SK-N-SH (cell line): ENCODE measurements at regions not wholly inside any gene's neighbourhood (a gene's known extent, or its start where the extent isn't known, plus 50 kb on each side); places are given as distances from the start of the nearest gene placed in this dataset.

ENCODE experiments used
- CTCF ChIA-PET: fragments of 300-600, 350-600 bp; formaldehyde crosslinking; extraction: SDS; loops from one replicate; lab custom pipeline; 2021; lab: Yijun Ruan, JAX
- POLR2A ChIA-PET: fragments of 350-600 bp; sonication (Branson Sonifier 250); formaldehyde crosslinking; extraction: SDS; loops from one replicate; lab custom pipeline; 2020; ENCODE audit warnings: antibody characterized with exemption, inconsistent platforms; lab: Yijun Ruan, JAX
- DNase-seq: peaks from one replicate; pipeline ENCODE4 v3.0.0; 2012
- H2AFZ ChIP-seq: fragments of 200-600 bp; sonication (generic); 2 replicates; pipeline ENCODE4 v1.8.1; 2016; ENCODE audit warnings: antibody characterized with exemption, mild to moderate bottlenecking, low read depth
- H3F3A ChIP-seq: fragments of 200-600 bp; sonication (generic); replicated peaks from 2 replicates; pipeline ENCODE3; 2016; ENCODE audit warnings: antibody characterized with exemption, mild to moderate bottlenecking; ENCODE audit not compliant: insufficient read depth
- H3K27ac ChIP-seq, 2 experiments: fragments of 200-500 bp in 1 of 2; fragments of 200-600 bp in 1 of 2; sonication (Bioruptor generic) in 1 of 2; sonication (generic), shearing (Covaris generic) in 1 of 2; 2 replicates each; pipeline versions ENCODE4 v1.5.1 to v1.6.1; 2014 to 2016; ENCODE audit warnings: low read depth in 2 of 2, inconsistent platforms in 1 of 2, low read length in 1 of 2, mild to moderate bottlenecking in 1 of 2, mixed read lengths in 1 of 2
- H3K27me3 ChIP-seq: fragments of 200-600 bp; sonication (generic), shearing (Covaris generic); 2 replicates; pipeline ENCODE4 v1.6.1; 2016; ENCODE audit warnings: mixed run types; ENCODE audit not compliant: insufficient read depth
- H3K36me3 ChIP-seq, 2 experiments: fragments of 200-500 bp in 1 of 2; fragments of 200-600 bp in 1 of 2; sonication (Bioruptor generic) in 1 of 2; sonication (generic) in 1 of 2; replicated peaks in 1 of 2; 2 replicates each; pipeline versions ENCODE3 to v1.5.1; 2014 to 2016; ENCODE audit warnings: low read length in 1 of 2, mild to moderate bottlenecking in 1 of 2; ENCODE audit not compliant: insufficient read depth in 2 of 2, control insufficient read depth in 1 of 2
- H3K4me1 ChIP-seq, 2 experiments: fragments of 200-500 bp in 1 of 2; fragments of 200-600 bp in 1 of 2; sonication (Bioruptor generic) in 1 of 2; sonication (generic), shearing (Covaris generic) in 1 of 2; 2 replicates each; pipeline versions ENCODE4 v1.5.1 to v1.6.1; 2014 to 2016; ENCODE audit warnings: low read depth in 1 of 2, low read length in 1 of 2, mixed run types in 1 of 2; ENCODE audit not compliant: insufficient read depth in 2 of 2, control insufficient read depth in 1 of 2
- H3K4me2 ChIP-seq: fragments of 200-600 bp; sonication (generic), shearing (Covaris generic); 2 replicates; pipeline ENCODE4 v1.6.1; 2017; ENCODE audit warnings: mixed run types
- H3K4me3 ChIP-seq, 2 experiments: fragments of 200-500 bp in 1 of 2; fragments of 200-600 bp in 1 of 2; sonication (Bioruptor generic) in 1 of 2; sonication (generic), shearing (Covaris generic) in 1 of 2; 2 replicates each; pipeline versions ENCODE4 v1.5.1 to v1.8.1; 2014 to 2016; ENCODE audit warnings: low read depth in 2 of 2, inconsistent platforms in 1 of 2, low read length in 1 of 2, mild to moderate bottlenecking in 1 of 2, mixed read lengths in 1 of 2, moderate library complexity in 1 of 2
- H3K79me2 ChIP-seq: fragments of 200-600 bp; sonication (generic); 2 replicates; pipeline ENCODE4 v1.8.1; 2017; ENCODE audit warnings: mild to moderate bottlenecking; ENCODE audit not compliant: insufficient read depth
- H3K9ac ChIP-seq: fragments of 200-600 bp; sonication (generic); 2 replicates; pipeline ENCODE4 v1.6.1; 2017; ENCODE audit warnings: mixed run types
- H3K9me2 ChIP-seq: fragments of 200-600 bp; sonication (generic); 2 replicates; pipeline ENCODE4 v1.6.1; 2017; ENCODE audit warnings: mixed run types
- H3K9me3 ChIP-seq: fragments of 200-600 bp; sonication (generic); 2 replicates; pipeline ENCODE4 v1.6.1; 2017; ENCODE audit warnings: mixed run types, mild to moderate bottlenecking, moderate library complexity
- H4K20me1 ChIP-seq: fragments of 200-600 bp; sonication (generic); 2 replicates; pipeline ENCODE4 v1.6.1; 2017; ENCODE audit warnings: mild to moderate bottlenecking, mixed run types; ENCODE audit not compliant: insufficient read depth
- CHD2 ChIP-seq: fragments of 150-350 bp; IDR thresholded peaks from 2 replicates; pipeline ENCODE4 v1.6.1; 2018; ENCODE audit warnings: low read length; ENCODE audit not compliant: partially characterized antibody
- EP300 ChIP-seq, 2 experiments: IDR thresholded peaks; 2 replicates each; pipeline versions ENCODE4 v1.4.0 to v1.6.1; 2012; ENCODE audit warnings: borderline replicate concordance in 1 of 2, low read depth in 1 of 2, low read length in 1 of 2
- FOSL2 ChIP-seq: IDR thresholded peaks from 2 replicates; pipeline ENCODE4 v1.4.0; 2012; ENCODE audit warnings: low read depth, mild to moderate bottlenecking, moderate library complexity, borderline replicate concordance
- FOXJ3 ChIP-seq: sonication (generic); formaldehyde crosslinking; IDR thresholded peaks from 2 replicates; pipeline ENCODE4 v1.5.1; 2020; ENCODE audit warnings: mild to moderate bottlenecking, missing genetic modification reagents
- GABPA ChIP-seq: IDR thresholded peaks from 2 replicates; pipeline ENCODE4 v1.4.0; 2012; ENCODE audit warnings: low read depth, mild to moderate bottlenecking
- PBX3 ChIP-seq: IDR thresholded peaks from 2 replicates; pipeline ENCODE4; 2012
- REST ChIP-seq: IDR thresholded peaks from 2 replicates; pipeline ENCODE4 v1.6.1; 2012; ENCODE audit warnings: mild to moderate bottlenecking, low read depth, low read length, moderate library complexity
- SIN3A ChIP-seq: IDR thresholded peaks from 2 replicates; pipeline ENCODE4 v1.6.1; 2012; ENCODE audit warnings: low read depth, mild to moderate bottlenecking, low read length, moderate library complexity, borderline replicate concordance
- USF1 ChIP-seq: IDR thresholded peaks from 2 replicates; pipeline ENCODE4 v1.4.0; 2012; ENCODE audit warnings: low read depth, borderline replicate concordance
- USF2 ChIP-seq: fragments of 150-350 bp; IDR thresholded peaks from 2 replicates; pipeline ENCODE4 v1.6.1; 2017; ENCODE audit warnings: antibody characterized with exemption, low read length, low read depth, borderline replicate concordance
- YY1 ChIP-seq: IDR thresholded peaks from 2 replicates; pipeline ENCODE4 v1.4.0; 2012; ENCODE audit warnings: low read depth, mild to moderate bottlenecking
- WGBS: methylation state at CpG from one replicate; pipeline ENCODE4 v1.1.6; 2017; ENCODE audit warnings: low lambda C conversion rate; 5-methylcytosine and 5-hydroxymethylcytosine counted together

GRCh38 chr13:53165261-53165660 is 136.6 kb downstream of the OLFM4 start:
- H2AFZ ChIP-seq: no peak overlapping the region
- H3K4me3 ChIP-seq: no peak overlapping the region
- POLR2A ChIA-PET: no interaction called here
- H3K4me2 ChIP-seq: no peak overlapping the region
- no peak overlapping the region for H3K27ac ChIP-seq
- H3K9me2 ChIP-seq: no peaks in the 10 kb centered on the region
- WGBS: 27% methylated on average over 4 of the region's 4 CpGs
- H3K27me3 ChIP-seq: no peaks in the 10 kb centered on the region
- no peak overlapping the region for H3K9ac ChIP-seq
- CTCF ChIA-PET: interaction anchor here (1.5 to 1.6 kb wide), 2 partner anchors 13 to 356 kb away, joined by 4 to 9 read pairs; no protein-coding TSS in a partner anchor
- no peak for DNase-seq
- no peaks in the 10 kb centered on the region for H3K79me2 ChIP-seq
- no peaks in the 10 kb centered on the region; a peak in 1 of 4 replicates for H3K4me1 ChIP-seq
- H4K20me1 ChIP-seq: no peaks in the 10 kb centered on the region
- TF ChIP-seq YY1 (no peak), USF2 (no peak), CHD2 (no peak), SIN3A (no peak), USF1 (no peak), GABPA (no peak), PBX3 (no peak), FOXJ3 (CRISPR knock-in tag) (no peak), REST (no peak), FOSL2 (no peak)
- no peaks in the 10 kb centered on the region for H3K9me3 ChIP-seq
- H3F3A ChIP-seq: no peaks in the 10 kb centered on the region
- no peaks in the 10 kb centered on the region for H3K36me3 ChIP-seq

GRCh38 chr13:53167561-53167960 is 138.9 kb downstream of the OLFM4 start:
- Histone ChIP-seq H4K20me1 (no peaks in the 10 kb centered on the region), H3K9ac (no peak overlapping the region), H3K4me3 (no peak overlapping the region), H3F3A (no peaks in the 10 kb centered on the region), H3K9me2 (no peaks in the 10 kb centered on the region), H3K27me3 (no peaks in the 10 kb centered on the region), H3K36me3 (no peaks in the 10 kb centered on the region), H3K79me2 (no peaks in the 10 kb centered on the region), H3K9me3 (no peaks in the 10 kb centered on the region), H3K27ac (no peak overlapping the region), H3K4me2 (no peak overlapping the region), H3K4me1 (no peaks in the 10 kb centered on the region; a peak in 1 of 4 replicates), H2AFZ (no peak overlapping the region)
- no peak for DNase-seq
- 11% methylated on average over 3 of the region's 3 CpGs for WGBS
- POLR2A ChIA-PET: no interaction called here
- no peak for TF ChIP-seq EP300 (IDR thresholded peaks at IDR 0.05; ENCODE audit: borderline replicate concordance in 1 of 2, low read depth in 1 of 2, low read length in 1 of 2)
- CTCF ChIA-PET: interaction anchor here (0.8 to 2.9 kb wide), 4 partner anchors 16 to 358 kb away, joined by 3 to 20 read pairs (median 6); no protein-coding TSS in a partner anchor
